HG03520 (cell line): ENCODE measurements at regions not wholly inside any gene's neighbourhood (a gene's known extent, or its start where the extent isn't known, plus 50 kb on each side); places are given as distances from the start of the nearest gene placed in this dataset.
"Not testable (repeated sequence)": the region's sequence is repeated elsewhere in the genome, so short reads cannot be mapped to it uniquely, and the experiment has no call there.

ENCODE experiments used
- ATAC-seq: cut with Tn5 transposase; IDR thresholded peaks from one replicate; pipeline ENCODE4 v1.9.1; 2021; ENCODE audit warnings: mild to moderate bottlenecking, moderate library complexity; ENCODE audit not compliant: unreplicated experiment

- not testable (repeated sequence) for ATAC-seq
Measured at GRCh38 chr2:111282162-111282561, 161.4 kb downstream of the BCL2L11 start.

- not testable (repeated sequence) for ATAC-seq
Measured at GRCh38 chr2:111287646-111288568, 167.2 kb downstream of the BCL2L11 start.

- ATAC-seq, result not testable (repeated sequence)
Measured at GRCh38 chr2:111290370-111290769, 169.7 kb downstream of the BCL2L11 start.

GRCh38 chr2:111291566-111291965 is 170.9 kb downstream of the BCL2L11 start:
- not testable (repeated sequence) for ATAC-seq

- ATAC-seq, result not testable (repeated sequence)
Measured at GRCh38 chr2:111292232-111292968, 171.7 kb downstream of the BCL2L11 start.

GRCh38 chr2:111294699-111295098 is 174.0 kb downstream of the BCL2L11 start:
- not testable (repeated sequence) for ATAC-seq

- ATAC-seq, result not testable (repeated sequence)
Measured at GRCh38 chr2:111296122-111296804, 175.5 kb downstream of the BCL2L11 start.

- ATAC-seq, result not testable (repeated sequence)
Measured at GRCh38 chr2:111297128-111297527, 176.4 kb downstream of the BCL2L11 start.

GRCh38 chr2:111298927-111299326 is 178.2 kb downstream of the BCL2L11 start:
- not testable (repeated sequence) for ATAC-seq

- not testable (repeated sequence) for ATAC-seq
Measured at GRCh38 chr2:111299635-111300034, 178.9 kb downstream of the BCL2L11 start.

GRCh38 chr2:111301677-111302076 is 181.0 kb downstream of the BCL2L11 start:
- ATAC-seq, result not testable (repeated sequence)

GRCh38 chr2:111302397-111303218 is 181.9 kb downstream of the BCL2L11 start:
- ATAC-seq, result not testable (repeated sequence)

GRCh38 chr2:111307302-111307701 is 186.6 kb downstream of the BCL2L11 start:
- not testable (repeated sequence) for ATAC-seq

- not testable (repeated sequence) for ATAC-seq
Measured at GRCh38 chr2:111309231-111310075, 188.7 kb downstream of the BCL2L11 start.

GRCh38 chr2:111310395-111310794 is 189.7 kb downstream of the BCL2L11 start:
- ATAC-seq, result not testable (repeated sequence)

GRCh38 chr2:111311568-111311967 is 190.9 kb downstream of the BCL2L11 start:
- ATAC-seq, result not testable (repeated sequence)

GRCh38 chr2:111312897-111313607 is 192.3 kb downstream of the BCL2L11 start:
- not testable (repeated sequence) for ATAC-seq

- not testable (repeated sequence) for ATAC-seq
Measured at GRCh38 chr2:111313711-111314110, 193.0 kb downstream of the BCL2L11 start.
